H1 (cell line): ENCODE measurements at regions not wholly inside any gene's neighbourhood (a gene's known extent, or its start where the extent isn't known, plus 50 kb on each side); places are given as distances from the start of the nearest gene placed in this dataset.

Experiments
- POLR2A ChIP-seq, 2 experiments: IDR thresholded peaks; 1 replicate in 1 of 2; 2 replicates in 1 of 2; pipeline ENCODE4 v1.6.1; 2011; ENCODE audit warnings: low read depth in 2 of 2, low read length in 2 of 2, mild to moderate bottlenecking in 2 of 2; ENCODE audit errors: control extremely low read depth in 1 of 2
- TF ChIP-seq, protein P1 (sequence below), 3 experiments: IDR thresholded peaks; 1 replicate in 2 of 3; 2 replicates in 1 of 3; pipeline versions ENCODE4 v1.5.1 to v1.6.1; 2011; ENCODE audit warnings: low read length in 3 of 3, mild to moderate bottlenecking in 3 of 3, inconsistent platforms in 2 of 3, low read depth in 1 of 3, moderate library complexity in 1 of 3; ENCODE audit not compliant: insufficient read depth in 1 of 3; ENCODE audit errors: control extremely low read depth in 1 of 3
- TF ChIP-seq, protein P2 (sequence below): IDR thresholded peaks from 2 replicates; pipeline ENCODE4 v1.6.1; 2012; ENCODE audit warnings: inconsistent platforms

DNA sequence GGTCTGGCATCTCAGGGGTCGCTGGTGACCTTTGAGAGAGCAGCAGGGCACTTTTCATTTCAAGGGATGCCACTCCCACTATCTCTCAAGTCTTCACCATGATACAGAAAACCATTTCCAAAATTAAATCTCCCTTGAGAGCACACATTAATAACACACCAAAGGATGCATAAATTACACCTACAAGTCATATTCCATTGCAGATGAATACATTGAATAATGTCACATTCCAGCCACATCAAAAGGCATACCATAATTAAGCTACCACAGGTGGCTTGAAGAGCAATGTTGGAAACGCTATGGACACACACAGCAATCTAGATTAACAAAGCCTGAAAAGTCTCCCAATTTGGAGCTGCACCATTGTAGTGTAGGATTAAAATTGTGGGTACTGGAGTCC, 353.3 kb upstream of the ZMIZ1 start:
- TF ChIP-seq POLR2A (IDR thresholded peaks at IDR 0.05; ENCODE audit: control extremely low read depth in 1 of 2, low read depth in 2 of 2, low read length in 2 of 2): no peak
- TF ChIP-seq, protein P1, sequence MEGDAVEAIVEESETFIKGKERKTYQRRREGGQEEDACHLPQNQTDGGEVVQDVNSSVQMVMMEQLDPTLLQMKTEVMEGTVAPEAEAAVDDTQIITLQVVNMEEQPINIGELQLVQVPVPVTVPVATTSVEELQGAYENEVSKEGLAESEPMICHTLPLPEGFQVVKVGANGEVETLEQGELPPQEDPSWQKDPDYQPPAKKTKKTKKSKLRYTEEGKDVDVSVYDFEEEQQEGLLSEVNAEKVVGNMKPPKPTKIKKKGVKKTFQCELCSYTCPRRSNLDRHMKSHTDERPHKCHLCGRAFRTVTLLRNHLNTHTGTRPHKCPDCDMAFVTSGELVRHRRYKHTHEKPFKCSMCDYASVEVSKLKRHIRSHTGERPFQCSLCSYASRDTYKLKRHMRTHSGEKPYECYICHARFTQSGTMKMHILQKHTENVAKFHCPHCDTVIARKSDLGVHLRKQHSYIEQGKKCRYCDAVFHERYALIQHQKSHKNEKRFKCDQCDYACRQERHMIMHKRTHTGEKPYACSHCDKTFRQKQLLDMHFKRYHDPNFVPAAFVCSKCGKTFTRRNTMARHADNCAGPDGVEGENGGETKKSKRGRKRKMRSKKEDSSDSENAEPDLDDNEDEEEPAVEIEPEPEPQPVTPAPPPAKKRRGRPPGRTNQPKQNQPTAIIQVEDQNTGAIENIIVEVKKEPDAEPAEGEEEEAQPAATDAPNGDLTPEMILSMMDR (IDR thresholded peaks at IDR 0.05; ENCODE audit: control extremely low read depth in 1 of 3, insufficient read depth in 1 of 3, low read depth in 1 of 3, low read length in 3 of 3): no peak
- TF ChIP-seq, protein P2, sequence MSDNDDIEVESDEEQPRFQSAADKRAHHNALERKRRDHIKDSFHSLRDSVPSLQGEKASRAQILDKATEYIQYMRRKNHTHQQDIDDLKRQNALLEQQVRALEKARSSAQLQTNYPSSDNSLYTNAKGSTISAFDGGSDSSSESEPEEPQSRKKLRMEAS: no peak
